ENCODE measurements at regions not wholly inside any gene's neighbourhood (a gene's known extent, or its start where the extent isn't known, plus 50 kb on each side); places are given as distances from the start of the nearest gene placed in this dataset.

- no peak overlapping the region for H2AFZ ChIP-seq
- 92% methylated on average over 5 of the region's 5 CpGs for WGBS (ENCODE audit: low lambda C conversion rate, missing lambda C conversion rate)
- no peak overlapping the region for H3K27ac ChIP-seq
- no peaks in the 10 kb centered on the region for H3K79me2 ChIP-seq
- H3K4me3 ChIP-seq: no peak overlapping the region
- no peak for DNase-seq (ENCODE audit: low spot score)
- peaks cover 8% of the 10 kb centered on the region for H3K4me1 ChIP-seq (ENCODE audit: insufficient read depth)
- no peak overlapping the region for H3K4me2 ChIP-seq
- H3K36me3 ChIP-seq (replicated peaks; ENCODE audit: insufficient read depth, low read depth): no peaks in the 10 kb centered on the region
- TF ChIP-seq CTCF (IDR thresholded peaks at IDR 0.05; ENCODE audit: poor library complexity): no peak
- TF ChIP-seq EZH2 (IDR thresholded peaks at IDR 0.05; ENCODE audit: borderline replicate concordance): no peak
- TF ChIP-seq EZH2phosphoT487 (IDR thresholded peaks at IDR 0.05; ENCODE audit: low read depth, severe bottlenecking, unreplicated experiment): no peak
- H3K27me3 ChIP-seq: no peaks in the 10 kb centered on the region
- H3K9me3 ChIP-seq (ENCODE audit: low read depth): no peaks in the 10 kb centered on the region
- no peaks in the 10 kb centered on the region for H4K20me1 ChIP-seq (ENCODE audit: insufficient read depth, poor library complexity, severe bottlenecking)
- no peaks in the 10 kb centered on the region for H3K9me2 ChIP-seq (replicated peaks; ENCODE audit: insufficient read depth)
Measured at GRCh38 chr2:217399291-217399690, 539.4 kb upstream of the TNP1 start.

- Histone ChIP-seq H3K27ac (no peak overlapping the region), H2AFZ (no peak overlapping the region)
- WGBS (ENCODE audit: low lambda C conversion rate, missing lambda C conversion rate): 94% methylated on average over 9 of the region's 9 CpGs
Measured at GRCh38 chr2:217398860-217399259, 539.0 kb upstream of the TNP1 start.

GRCh38 chr2:217398101-217398500 is 538.2 kb upstream of the TNP1 start:
- WGBS (ENCODE audit: low lambda C conversion rate, missing lambda C conversion rate): 92% methylated on average over 7 of the region's 7 CpGs
- Histone ChIP-seq H3K9me3 (ENCODE audit: low read depth) (no peaks in the 10 kb centered on the region), H3K27me3 (no peaks in the 10 kb centered on the region), H3K4me1 (ENCODE audit: insufficient read depth) (peaks cover 1% of the 10 kb centered on the region), H4K20me1 (ENCODE audit: insufficient read depth, poor library complexity, severe bottlenecking) (no peaks in the 10 kb centered on the region), H3K4me2 (no peak overlapping the region), H3K36me3 (replicated peaks; ENCODE audit: insufficient read depth, low read depth) (no peaks in the 10 kb centered on the region), H2AFZ (no peak overlapping the region), H3K4me3 (no peak overlapping the region), H3K9me2 (replicated peaks; ENCODE audit: insufficient read depth) (no peaks in the 10 kb centered on the region), H3K27ac (no peak overlapping the region), H3K79me2 (no peaks in the 10 kb centered on the region)
- no peak for DNase-seq (ENCODE audit: low spot score)
- TF ChIP-seq CTCF (IDR thresholded peaks at IDR 0.05; ENCODE audit: poor library complexity): no peak
- no peak for TF ChIP-seq EZH2phosphoT487 (IDR thresholded peaks at IDR 0.05; ENCODE audit: low read depth, severe bottlenecking, unreplicated experiment)
- TF ChIP-seq EZH2 (IDR thresholded peaks at IDR 0.05; ENCODE audit: borderline replicate concordance): no peak

More at GRCh38 chr2:217398860-217399259, 539.0 kb upstream of the TNP1 start:
- H3K79me2 ChIP-seq: no peaks in the 10 kb centered on the region
- H4K20me1 ChIP-seq (ENCODE audit: insufficient read depth, poor library complexity, severe bottlenecking): no peaks in the 10 kb centered on the region
- no peak overlapping the region for H3K4me3 ChIP-seq
- H3K4me1 ChIP-seq (ENCODE audit: insufficient read depth): peaks cover 8% of the 10 kb centered on the region
- no peaks in the 10 kb centered on the region for H3K9me3 ChIP-seq (ENCODE audit: low read depth)
- no peaks in the 10 kb centered on the region for H3K36me3 ChIP-seq (replicated peaks; ENCODE audit: insufficient read depth, low read depth)
- no peak for DNase-seq (ENCODE audit: low spot score)
- TF ChIP-seq CTCF (IDR thresholded peaks at IDR 0.05; ENCODE audit: poor library complexity) (no peak), EZH2 (IDR thresholded peaks at IDR 0.05; ENCODE audit: borderline replicate concordance) (no peak), EZH2phosphoT487 (IDR thresholded peaks at IDR 0.05; ENCODE audit: low read depth, severe bottlenecking, unreplicated experiment) (no peak)
- H3K9me2 ChIP-seq (replicated peaks; ENCODE audit: insufficient read depth): no peaks in the 10 kb centered on the region
- no peaks in the 10 kb centered on the region for H3K27me3 ChIP-seq
- no peak overlapping the region for H3K4me2 ChIP-seq

GRCh38 chr2:217396586-217396985 is 536.7 kb upstream of the TNP1 start:
- no peak overlapping the region for H2AFZ ChIP-seq
- TF ChIP-seq EZH2 (IDR thresholded peaks at IDR 0.05; ENCODE audit: borderline replicate concordance): no peak
- TF ChIP-seq CTCF (IDR thresholded peaks at IDR 0.05; ENCODE audit: poor library complexity): no peak
- TF ChIP-seq EZH2phosphoT487 (IDR thresholded peaks at IDR 0.05; ENCODE audit: low read depth, severe bottlenecking, unreplicated experiment): no peak
- no peaks in the 10 kb centered on the region for H3K9me2 ChIP-seq (replicated peaks; ENCODE audit: insufficient read depth)
- no peak overlapping the region for H3K27ac ChIP-seq
- H3K79me2 ChIP-seq: no peaks in the 10 kb centered on the region
- 72% methylated on average over 2 of the region's 2 CpGs for WGBS (ENCODE audit: low lambda C conversion rate, missing lambda C conversion rate)
- no peak for DNase-seq (ENCODE audit: low spot score)
- no peak overlapping the region for H3K4me3 ChIP-seq
- no peaks in the 10 kb centered on the region for H3K9me3 ChIP-seq (ENCODE audit: low read depth)
- no peaks in the 10 kb centered on the region for H3K4me1 ChIP-seq (ENCODE audit: insufficient read depth)
- H3K4me2 ChIP-seq: no peak overlapping the region
- no peaks in the 10 kb centered on the region for H3K36me3 ChIP-seq (replicated peaks; ENCODE audit: insufficient read depth, low read depth)
- no peaks in the 10 kb centered on the region for H4K20me1 ChIP-seq (ENCODE audit: insufficient read depth, poor library complexity, severe bottlenecking)
- no peaks in the 10 kb centered on the region for H3K27me3 ChIP-seq
